ENCODE measurements at regions not wholly inside any gene's neighbourhood (a gene's known extent, or its start where the extent isn't known, plus 50 kb on each side); places are given as distances from the start of the nearest gene placed in this dataset.
"Not testable (repeated sequence)": the region's sequence is repeated elsewhere in the genome, so short reads cannot be mapped to it uniquely, and the experiment has no call there.

DNA sequence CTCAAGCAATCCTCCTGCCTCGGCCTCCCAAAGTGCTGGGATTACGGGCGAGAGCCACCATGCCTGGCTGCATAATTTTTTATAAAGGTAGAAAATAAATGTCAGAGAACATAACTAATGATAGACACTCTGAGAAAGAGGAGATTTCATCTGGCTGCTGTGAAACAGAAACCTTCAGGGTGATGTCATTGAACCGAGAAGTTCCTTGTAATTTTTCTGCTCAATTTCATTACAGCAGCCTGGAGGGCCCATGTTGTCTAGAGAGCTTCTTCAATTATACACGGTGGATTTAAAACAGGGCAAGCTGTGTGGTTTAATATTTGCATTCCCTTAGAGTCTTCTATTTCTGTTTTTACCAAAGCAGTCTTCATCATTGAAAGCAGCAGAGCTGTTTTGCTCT lies 64.3 kb upstream of the MORC3 start:
- Histone ChIP-seq H3K36me3 (ENCODE audit: insufficient read depth) (no peaks in the 10 kb centered on the region), H3K4me3 (ENCODE audit: low read depth, low read length) (no peak overlapping the region)

DNA sequence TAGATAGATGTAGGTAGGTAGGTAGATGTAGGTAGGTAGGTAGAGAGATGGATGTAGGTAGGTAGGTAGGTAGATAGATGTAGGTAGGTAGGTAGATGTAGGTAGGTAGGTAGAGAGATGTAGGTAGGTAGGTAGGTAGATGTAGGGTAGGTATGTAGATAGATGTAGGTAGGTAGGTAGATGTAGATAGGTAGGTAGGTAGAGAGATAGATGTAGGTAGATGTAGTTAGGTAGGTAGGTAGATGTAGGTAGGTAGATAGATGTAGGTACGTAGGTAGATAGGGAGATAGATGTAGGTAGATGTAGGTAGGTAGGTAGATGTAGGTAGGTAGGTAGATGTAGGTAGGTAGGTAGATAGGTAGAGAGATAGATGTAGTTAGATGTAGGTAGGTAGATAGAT lies 62.3 kb upstream of the MORC3 start:
- H3K27ac ChIP-seq (ENCODE audit: low read depth): no peak overlapping the region
- no peak overlapping the region for H3K4me3 ChIP-seq (ENCODE audit: low read depth, low read length)
- H3K4me1 ChIP-seq (ENCODE audit: insufficient read depth): no peaks in the 10 kb centered on the region
- 0% methylated on average over 1 of the region's 1 CpG for WGBS
- DNase-seq (ENCODE audit: extremely low spot score): no peak
- no peaks in the 10 kb centered on the region for H3K36me3 ChIP-seq (ENCODE audit: insufficient read depth)

More for the DNA sequence above, 64.3 kb upstream of the MORC3 start:
- DNase-seq (ENCODE audit: extremely low spot score): no peak
- Histone ChIP-seq H3K27ac (ENCODE audit: low read depth) (no peak overlapping the region), H3K4me1 (ENCODE audit: insufficient read depth) (no peaks in the 10 kb centered on the region)
- WGBS: 89% methylated on average over 5 of the region's 5 CpGs

GRCh38 chr21:36260030-36260787 lies 59.8 kb upstream of the MORC3 start:
- 39% methylated on average over 10 of the region's 10 CpGs for WGBS
- Histone ChIP-seq H3K36me3 (ENCODE audit: insufficient read depth) (no peaks in the 10 kb centered on the region), H3K27ac (ENCODE audit: low read depth) (no peak overlapping the region), H3K4me1 (ENCODE audit: insufficient read depth) (no peaks in the 10 kb centered on the region), H3K4me3 (ENCODE audit: low read depth, low read length) (peak overlapping the region; percentile 54)
- DNase-seq (ENCODE audit: extremely low spot score): peak; percentile 72

GRCh38 chr21:36260802-36261201 lies 59.2 kb upstream of the MORC3 start:
- Histone ChIP-seq H3K4me1 (ENCODE audit: insufficient read depth) (no peaks in the 10 kb centered on the region), H3K36me3 (ENCODE audit: insufficient read depth) (no peaks in the 10 kb centered on the region), H3K27ac (ENCODE audit: low read depth) (no peak overlapping the region), H3K4me3 (ENCODE audit: low read depth, low read length) (no peak overlapping the region)
- DNase-seq (ENCODE audit: extremely low spot score): no peak
- WGBS: 93% methylated on average over 5 of the region's 5 CpGs

GRCh38 chr21:36261459-36261858 lies 58.5 kb upstream of the MORC3 start:
- no peak for DNase-seq (ENCODE audit: extremely low spot score)
- WGBS: 94% methylated on average over 5 of the region's 5 CpGs
- Histone ChIP-seq H3K36me3 (ENCODE audit: insufficient read depth) (no peaks in the 10 kb centered on the region), H3K4me1 (ENCODE audit: insufficient read depth) (no peaks in the 10 kb centered on the region), H3K4me3 (ENCODE audit: low read depth, low read length) (no peak overlapping the region), H3K27ac (ENCODE audit: low read depth) (no peak overlapping the region)

GRCh38 chr21:36263797-36264196 lies 56.2 kb upstream of the MORC3 start:
- Histone ChIP-seq H3K36me3 (ENCODE audit: insufficient read depth) (no peaks in the 10 kb centered on the region), H3K4me1 (ENCODE audit: insufficient read depth) (no peaks in the 10 kb centered on the region), H3K27ac (ENCODE audit: low read depth) (no peak overlapping the region), H3K4me3 (ENCODE audit: low read depth, low read length) (no peak overlapping the region)
- 97% methylated on average over 8 of the region's 8 CpGs for WGBS
- no peak for DNase-seq (ENCODE audit: extremely low spot score)

DNA sequence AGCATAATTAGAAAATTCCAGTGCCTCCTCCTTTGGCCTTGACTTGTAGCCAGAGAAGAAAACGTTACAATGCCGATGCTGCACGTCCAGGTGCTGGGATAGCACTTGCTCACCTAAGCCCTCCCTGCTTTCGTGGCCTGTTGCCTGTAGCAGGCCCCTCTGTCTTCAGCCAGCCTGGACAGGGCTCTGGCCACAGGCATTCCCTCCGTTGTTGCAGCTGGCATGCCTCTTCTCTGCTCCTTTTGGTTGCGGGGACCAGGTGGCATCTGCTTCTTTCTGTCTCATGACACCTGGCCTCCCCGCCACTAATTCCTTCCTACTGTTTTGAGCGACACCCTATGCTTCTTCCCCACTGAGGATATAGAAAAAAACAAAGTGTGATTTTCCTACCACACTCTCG lies 54.6 kb upstream of the MORC3 start:
- 94% methylated on average over 9 of the region's 9 CpGs for WGBS
- DNase-seq (ENCODE audit: extremely low spot score): no peak
- Histone ChIP-seq H3K36me3 (ENCODE audit: insufficient read depth) (no peaks in the 10 kb centered on the region), H3K27ac (ENCODE audit: low read depth) (no peak overlapping the region), H3K4me3 (ENCODE audit: low read depth, low read length) (no peak overlapping the region), H3K4me1 (ENCODE audit: insufficient read depth) (no peaks in the 10 kb centered on the region)

DNA sequence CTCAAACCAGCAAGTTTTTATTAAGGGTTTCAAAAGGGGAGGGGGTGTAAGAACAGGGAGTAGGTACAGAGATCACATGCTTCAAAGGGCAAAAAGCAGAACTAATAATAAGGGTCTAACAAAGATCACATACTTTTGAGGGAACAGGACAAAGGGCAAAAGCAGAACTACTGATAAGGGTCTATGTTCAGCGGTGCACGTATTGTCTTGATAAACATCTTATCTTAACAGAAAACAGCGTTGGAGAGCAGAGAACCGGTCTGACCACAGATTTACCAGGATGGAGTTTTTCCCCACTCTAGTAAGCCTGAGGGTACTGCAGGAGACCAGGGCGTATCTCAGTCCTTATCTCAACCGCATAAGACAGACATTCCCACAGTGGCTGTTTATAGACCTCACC lies 52.2 kb upstream of the MORC3 start:
- not testable (repeated sequence) for H3K36me3 ChIP-seq (ENCODE audit: insufficient read depth); DNase-seq (ENCODE audit: extremely low spot score); H3K4me1 ChIP-seq (ENCODE audit: insufficient read depth); H3K27ac ChIP-seq (ENCODE audit: low read depth); H3K4me3 ChIP-seq (ENCODE audit: low read depth, low read length)
- 58% methylated on average over 6 of the region's 6 CpGs for WGBS

DNA sequence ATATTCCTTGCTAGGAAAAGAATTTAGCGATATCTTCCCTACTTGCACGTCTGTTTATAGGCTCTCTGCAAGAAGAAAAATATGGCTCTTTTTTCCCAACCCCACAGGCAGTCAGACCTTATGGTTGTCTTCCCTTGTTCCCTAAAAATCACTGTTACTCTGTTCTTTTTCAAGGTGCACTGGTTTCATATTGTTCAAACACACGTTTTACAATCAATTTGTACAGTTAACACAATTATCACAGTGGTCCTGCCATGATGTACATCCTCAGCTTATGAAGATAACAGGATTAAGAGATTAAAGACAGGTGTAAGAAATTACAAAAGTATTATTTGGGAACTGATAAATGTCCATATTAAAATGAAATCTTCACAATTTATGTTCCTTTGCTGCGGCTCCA lies 51.7 kb upstream of the MORC3 start:
- not testable (repeated sequence) for H3K4me1 ChIP-seq (ENCODE audit: insufficient read depth); H3K36me3 ChIP-seq (ENCODE audit: insufficient read depth); DNase-seq (ENCODE audit: extremely low spot score); H3K27ac ChIP-seq (ENCODE audit: low read depth); H3K4me3 ChIP-seq (ENCODE audit: low read depth, low read length)
- 77% methylated on average over 4 of the region's 4 CpGs for WGBS

All from urinary bladder (tissue), 3 donors.